Nephron progenitor cell (in vitro differentiated cells): ENCODE measurements at regions not wholly inside any gene's neighbourhood (a gene's known extent, or its start where the extent isn't known, plus 50 kb on each side); places are given as distances from the start of the nearest gene placed in this dataset.
A peak's percentile ranks its signal among the peaks of the same experiment; 100 is the strongest.
"Not testable (repeated sequence)": the region's sequence is repeated elsewhere in the genome, so short reads cannot be mapped to it uniquely, and the experiment has no call there.

ENCODE experiments used
- DNase-seq: peaks from one replicate; pipeline ENCODE4 v3.0.0; 2021
- H3K27ac Mint-ChIP-seq: 2 replicates; pipeline ENCODE4 v1.8.0; 2021; ENCODE audit warnings: mild to moderate bottlenecking, moderate library complexity, mixed read lengths
- H3K27me3 Mint-ChIP-seq: 2 replicates; pipeline ENCODE4 v1.8.0; 2021; ENCODE audit warnings: mild to moderate bottlenecking, low read depth, mixed read lengths; ENCODE audit not compliant: poor library complexity
- H3K36me3 Mint-ChIP-seq: 2 replicates; pipeline ENCODE4 v1.8.0; 2021; ENCODE audit warnings: low read depth, mixed read lengths
- H3K4me1 Mint-ChIP-seq: 2 replicates; pipeline ENCODE4 v1.8.0; 2021; ENCODE audit warnings: mixed read lengths
- H3K4me3 Mint-ChIP-seq: 2 replicates; pipeline ENCODE4 v1.8.0; 2021; ENCODE audit warnings: mild to moderate bottlenecking, moderate library complexity, mixed read lengths
- H3K9me3 Mint-ChIP-seq: 2 replicates; pipeline ENCODE4 v1.8.0; 2021; ENCODE audit warnings: mild to moderate bottlenecking, moderate library complexity, mixed read lengths
- TF ChIP-seq, protein P1 (sequence below): fragments of 200-600 bp; sonication (generic); IDR thresholded peaks from 2 replicates; pipeline ENCODE4 v1.5.0; 2021; ENCODE audit warnings: antibody characterized with exemption

- TF ChIP-seq, protein P1, sequence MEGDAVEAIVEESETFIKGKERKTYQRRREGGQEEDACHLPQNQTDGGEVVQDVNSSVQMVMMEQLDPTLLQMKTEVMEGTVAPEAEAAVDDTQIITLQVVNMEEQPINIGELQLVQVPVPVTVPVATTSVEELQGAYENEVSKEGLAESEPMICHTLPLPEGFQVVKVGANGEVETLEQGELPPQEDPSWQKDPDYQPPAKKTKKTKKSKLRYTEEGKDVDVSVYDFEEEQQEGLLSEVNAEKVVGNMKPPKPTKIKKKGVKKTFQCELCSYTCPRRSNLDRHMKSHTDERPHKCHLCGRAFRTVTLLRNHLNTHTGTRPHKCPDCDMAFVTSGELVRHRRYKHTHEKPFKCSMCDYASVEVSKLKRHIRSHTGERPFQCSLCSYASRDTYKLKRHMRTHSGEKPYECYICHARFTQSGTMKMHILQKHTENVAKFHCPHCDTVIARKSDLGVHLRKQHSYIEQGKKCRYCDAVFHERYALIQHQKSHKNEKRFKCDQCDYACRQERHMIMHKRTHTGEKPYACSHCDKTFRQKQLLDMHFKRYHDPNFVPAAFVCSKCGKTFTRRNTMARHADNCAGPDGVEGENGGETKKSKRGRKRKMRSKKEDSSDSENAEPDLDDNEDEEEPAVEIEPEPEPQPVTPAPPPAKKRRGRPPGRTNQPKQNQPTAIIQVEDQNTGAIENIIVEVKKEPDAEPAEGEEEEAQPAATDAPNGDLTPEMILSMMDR, result no peak
- no peak overlapping the region for H3K4me3 Mint-ChIP-seq
- no peaks in the 10 kb centered on the region for H3K27me3 Mint-ChIP-seq
- H3K27ac Mint-ChIP-seq, result no peak overlapping the region
- peaks cover 3% of the 10 kb centered on the region for H3K36me3 Mint-ChIP-seq
- H3K4me1 Mint-ChIP-seq, result peaks cover 13% of the 10 kb centered on the region
- DNase-seq, result no peak
- H3K9me3 Mint-ChIP-seq, result peaks cover 26% of the 10 kb centered on the region
Measured at GRCh38 chr2:147600646-147601045, 244.2 kb upstream of the ACVR2A start.

DNA sequence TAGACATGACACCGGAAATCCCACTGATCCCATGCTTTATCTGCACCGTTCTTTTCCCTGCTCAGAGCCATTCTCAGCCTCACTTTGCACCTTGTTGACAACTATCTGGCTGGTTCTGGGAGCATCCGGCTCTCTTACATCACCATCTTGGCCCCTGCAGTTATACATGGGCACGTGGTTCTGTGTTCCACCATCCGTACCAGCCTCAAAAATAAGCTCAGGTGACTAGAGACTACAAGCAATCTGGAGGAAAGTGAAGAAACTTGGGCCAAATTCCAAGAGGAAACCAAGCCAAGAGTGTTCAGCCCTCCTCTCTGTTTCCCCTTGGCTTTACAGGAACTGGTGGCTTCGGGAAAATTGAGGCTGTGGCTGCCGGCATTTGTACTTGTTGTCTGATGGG lies 244.6 kb upstream of the ACVR2A start:
- Mint-ChIP-seq H3K36me3 (peaks cover 3% of the 10 kb centered on the region), H3K27me3 (no peaks in the 10 kb centered on the region), H3K27ac (no peak overlapping the region), H3K9me3 (peaks cover 26% of the 10 kb centered on the region), H3K4me3 (no peak overlapping the region), H3K4me1 (peaks cover 18% of the 10 kb centered on the region)
- TF ChIP-seq, protein P1, result no peak
- no peak for DNase-seq

DNA sequence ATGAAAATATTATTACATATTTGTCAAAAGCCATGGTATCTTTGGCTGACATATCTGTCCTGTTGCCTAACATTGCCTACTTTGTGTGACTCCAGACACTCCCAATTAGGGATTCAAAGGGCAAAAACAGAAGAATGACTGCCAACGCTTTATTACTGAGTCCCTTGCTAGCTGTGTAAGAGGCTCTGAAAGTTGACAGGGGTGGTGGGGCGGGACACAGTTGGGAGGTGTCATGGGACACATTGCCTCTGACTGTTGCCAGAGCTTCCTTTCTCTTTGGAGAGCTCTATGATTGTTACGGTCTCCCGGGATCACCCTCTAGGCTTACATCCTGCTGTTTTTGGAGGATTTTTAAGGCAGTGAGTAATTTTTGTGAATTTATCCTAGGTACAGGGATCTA lies 249.6 kb upstream of the ACVR2A start:
- DNase-seq, result no peak
- TF ChIP-seq, protein P1, result no peak
- Mint-ChIP-seq H3K27me3 (peaks cover 4% of the 10 kb centered on the region), H3K9me3 (peaks cover 20% of the 10 kb centered on the region), H3K36me3 (peaks cover 9% of the 10 kb centered on the region), H3K27ac (no peak overlapping the region), H3K4me1 (peaks cover 21% of the 10 kb centered on the region), H3K4me3 (no peak overlapping the region)

- Mint-ChIP-seq H3K9me3 (peaks cover 20% of the 10 kb centered on the region), H3K27ac (no peak overlapping the region)
- TF ChIP-seq, protein P1, result no peak
Measured at GRCh38 chr2:147594038-147594437, 250.8 kb upstream of the ACVR2A start.

GRCh38 chr2:147592784-147593183 lies 252.0 kb upstream of the ACVR2A start:
- not testable (repeated sequence) for H3K4me3 Mint-ChIP-seq, H3K27me3 Mint-ChIP-seq, DNase-seq, H3K36me3 Mint-ChIP-seq, H3K27ac Mint-ChIP-seq
- Mint-ChIP-seq H3K9me3 (peaks cover 20% of the 10 kb centered on the region), H3K4me1 (peaks cover 29% of the 10 kb centered on the region)

More at GRCh38 chr2:147594038-147594437, 250.8 kb upstream of the ACVR2A start:
- DNase-seq, result no peak
- H3K4me3 Mint-ChIP-seq, result no peak overlapping the region
- H3K27me3 Mint-ChIP-seq, result peaks cover 4% of the 10 kb centered on the region
- peaks cover 9% of the 10 kb centered on the region for H3K36me3 Mint-ChIP-seq
- peaks cover 24% of the 10 kb centered on the region for H3K4me1 Mint-ChIP-seq

DNA sequence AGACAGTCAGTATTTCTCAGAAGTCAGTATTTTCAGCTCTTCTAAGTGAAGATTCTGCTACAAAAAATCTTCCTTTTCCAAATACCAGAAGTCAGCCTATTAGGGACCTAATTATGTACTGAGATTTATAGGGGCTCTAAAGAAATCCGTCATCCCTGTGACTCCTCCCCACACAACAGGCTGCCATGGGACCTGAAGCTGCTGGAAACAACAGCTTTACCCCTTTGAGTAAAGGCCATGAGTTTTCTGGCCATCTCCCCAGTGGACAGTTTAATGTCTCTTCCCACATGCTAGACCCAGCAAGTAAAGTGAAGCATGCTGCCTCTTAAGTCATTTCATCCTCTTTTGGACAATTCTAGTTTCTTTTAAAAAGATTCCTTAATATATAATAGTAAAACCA lies 255.7 kb upstream of the ACVR2A start:
- H3K4me1 Mint-ChIP-seq, result peaks cover 24% of the 10 kb centered on the region
- H3K36me3 Mint-ChIP-seq, result peaks cover 9% of the 10 kb centered on the region
- H3K9me3 Mint-ChIP-seq, result peaks cover 31% of the 10 kb centered on the region
- peak overlapping the region; percentile 85 for H3K27ac Mint-ChIP-seq
- peak; percentile 44 for DNase-seq
- peaks cover 4% of the 10 kb centered on the region for H3K27me3 Mint-ChIP-seq
- no peak overlapping the region for H3K4me3 Mint-ChIP-seq
- TF ChIP-seq, protein P1, result no peak
